Heart left ventricle (tissue), 16 donors: ENCODE measurements at regions not wholly inside any gene's neighbourhood (a gene's known extent, or its start where the extent isn't known, plus 50 kb on each side); places are given as distances from the start of the nearest gene placed in this dataset.

ENCODE experiments used
- ATAC-seq, 4 donors: fragments of 200-7000 bp; cut with Tn5 transposase; one replicate each; pipeline ENCODE4 v1.9.1; 2020 to 2022; ENCODE audit warnings: moderate library complexity in 4 of 4, mild to moderate bottlenecking in 3 of 4, moderate number of reproducible peaks in 1 of 4
- DNase-seq, 5 donors: peaks; one replicate each; pipeline ENCODE4 v3.0.0-alpha.2; 2020
- H3K27ac ChIP-seq, 12 donors: fragments of 200-600 bp; sonication (generic) in 4 of 12; one replicate each; pipeline versions ENCODE4 v1.5.0 to v1.8.0; 2016 to 2022; ENCODE audit warnings: mild to moderate bottlenecking in 2 of 12
- H3K27me3 ChIP-seq, 9 donors: fragments of 200-600 bp; sonication (generic) in 2 of 9; one replicate each; pipeline versions ENCODE4 v1.5.1 to v1.8.0; 2016 to 2022; ENCODE audit warnings: mild to moderate bottlenecking in 3 of 9
- H3K36me3 ChIP-seq, 9 donors: fragments of 200-600 bp; sonication (generic) in 2 of 9; one replicate each; pipeline versions ENCODE4 v1.5.0 to v1.8.0; 2018 to 2022; ENCODE audit warnings: mild to moderate bottlenecking in 2 of 9
- H3K4me1 ChIP-seq, 12 donors: fragments of 200-600 bp; sonication (generic) in 4 of 12; one replicate each; pipeline versions ENCODE4 v1.5.0 to v1.8.0; 2016 to 2022; ENCODE audit warnings: mild to moderate bottlenecking in 3 of 12
- H3K4me3 ChIP-seq, 12 donors: fragments of 200-600 bp; sonication (generic) in 4 of 12; one replicate each; pipeline versions ENCODE4 v1.5.0 to v1.8.0; 2017 to 2022; ENCODE audit warnings: mild to moderate bottlenecking in 9 of 12, moderate library complexity in 4 of 12
- H3K9me3 ChIP-seq, 12 donors: fragments of 200-600 bp; sonication (generic) in 4 of 12; one replicate each; pipeline versions ENCODE4 v1.5.0 to v1.8.0; 2016 to 2022; ENCODE audit warnings: mild to moderate bottlenecking in 1 of 12
- CTCF ChIP-seq, 12 donors: fragments of 200-600 bp; sonication (generic) in 4 of 12; IDR thresholded peaks; one replicate each; pipeline versions ENCODE4 v1.5.0 to v1.8.0; 2018 to 2022; ENCODE audit warnings: antibody characterized with exemption in 12 of 12, mild to moderate bottlenecking in 5 of 12
- POLR2A ChIP-seq, 2 donors: fragments of 450-650 bp; IDR thresholded peaks; one replicate each; pipeline ENCODE4 v1.6.1; 2017; ENCODE audit warnings: antibody characterized with exemption in 2 of 2, mild to moderate bottlenecking in 2 of 2, moderate library complexity in 2 of 2
- WGBS, 4 donors: extraction: QIAGEN DNeasy Blood & Tissue Kit in 2 of 4; methylation state at CpG; one replicate each; pipeline versions ENCODE4 v1.1.5 to v1.1.7; 2013 to 2018; 5-methylcytosine and 5-hydroxymethylcytosine counted together
- intact Hi-C, 10 donors: fragments of 100-400 bp; cut with DNase I; formaldehyde crosslinking; loops; one replicate each; pipeline versions ENCODE4 v1.11.1 to v1.14.2; 2022
- donor health status: ischemic (EF 13 %, LVEDD 7.1; RV severe dilation, severe dysfunction).
- donor health status: healthy with polysubstance abuse.
- donor health status: DM: no; HTN: yes; CAD: no.
- donor health status: DM: no; HTN: no; CAD: no.
- donor health status: ischemic (EF 25% LVEDD 6.9; RV normal size, moderate dysfunction).
- donor health status: ischemic (EF 25% LVEDD 5.7; RV mildly dilated, moderate dysfunction).
- donor health status: healthy.
- donor health status: DM: yes; HTN: yes; CAD: no.
- donor health status: ischemic (EF 35%, LVEDD 5.7; RV mildly dilated, moderate dysfunction).
- donor health status: nonischemic (EF 11% LVEDD 7.7; RV severe dilation, severe dysfunction).
- donor health status: DM: yes; HTN: yes; CAD: no.
- donor health status: PGD.
- donor health status: ischemic (EF 29% LVEDD 5.4; RV normal size, mild dysfunction).
- donor health status: nonischemic (EF 23%, LVEDD 6.1; RV moderate dilation, normal function).

GRCh38 chr22:27159016-27159415 lies 501.6 kb downstream of the MIAT start:
- WGBS, 4 donors, result 72 to 87% (median 83%) methylated on average over 8 of the region's 8 CpGs
- DNase-seq, result no peak

GRCh38 chr22:27159716-27160295 lies 502.4 kb downstream of the MIAT start:
- H3K36me3 ChIP-seq, result no peaks in the 10 kb centered on the region
- 60 to 77% (median 73%) methylated on average over 10 of the region's 10 CpGs for WGBS, 4 donors
- no peaks in the 10 kb centered on the region for H3K9me3 ChIP-seq
- TF ChIP-seq POLR2A (IDR thresholded peaks at IDR 0.05), result no peak
- TF ChIP-seq CTCF (IDR thresholded peaks at IDR 0.05), result no peak
- no peaks in the 10 kb centered on the region for H3K4me1 ChIP-seq
- ATAC-seq, result no peak
- H3K27ac ChIP-seq, result no peak overlapping the region
- intact Hi-C loops, result loop anchor here in 1 of 10 donors (5.0 kb wide), 1 partner anchor 1852 kb away; no protein-coding TSS in a partner anchor
- no peak overlapping the region for H3K4me3 ChIP-seq
- H3K27me3 ChIP-seq, result peaks cover 0 to 38% (median 0%) of the 10 kb centered on the region in 9 donors
- DNase-seq, result no peak

More at GRCh38 chr22:27159016-27159415, 501.6 kb downstream of the MIAT start:
- H3K9me3 ChIP-seq, result no peaks in the 10 kb centered on the region
- no peaks in the 10 kb centered on the region for H3K4me1 ChIP-seq
- peaks cover 0 to 38% (median 0%) of the 10 kb centered on the region in 9 donors for H3K27me3 ChIP-seq
- intact Hi-C loops, result loop anchor here in 1 of 10 donors (5.0 kb wide), 1 partner anchor 1853 kb away; no protein-coding TSS in a partner anchor
- no peak for TF ChIP-seq POLR2A (IDR thresholded peaks at IDR 0.05)
- no peak for TF ChIP-seq CTCF (IDR thresholded peaks at IDR 0.05)
- H3K4me3 ChIP-seq, result no peak overlapping the region
- no peak for ATAC-seq
- H3K36me3 ChIP-seq, result no peaks in the 10 kb centered on the region
- H3K27ac ChIP-seq, result no peak overlapping the region

GRCh38 chr22:27163162-27164137 lies 506.1 kb downstream of the MIAT start:
- DNase-seq, result no peak
- WGBS, 4 donors, result 72 to 90% (median 76%) methylated on average over 6 of the region's 6 CpGs
- no peak overlapping the region for H3K4me3 ChIP-seq
- peaks cover 0 to 26% (median 0%) of the 10 kb centered on the region in 9 donors for H3K27me3 ChIP-seq
- H3K36me3 ChIP-seq, result no peaks in the 10 kb centered on the region
- no peaks in the 10 kb centered on the region for H3K4me1 ChIP-seq
- ATAC-seq, result no peak
- H3K9me3 ChIP-seq, result no peaks in the 10 kb centered on the region
- TF ChIP-seq CTCF (IDR thresholded peaks at IDR 0.05), result no peak
- no peak for TF ChIP-seq POLR2A (IDR thresholded peaks at IDR 0.05)
- intact Hi-C loops, result no loop called here
- H3K27ac ChIP-seq, result no peak overlapping the region
